Left cardiac atrium (tissue), 4 donors: ENCODE measurements at regions not wholly inside any gene's neighbourhood (a gene's known extent, or its start where the extent isn't known, plus 50 kb on each side); places are given as distances from the start of the nearest gene placed in this dataset.

Source experiments
- ATAC-seq, 2 donors: fragments of 200-7000 bp; cut with Tn5 transposase; one replicate each; pipeline ENCODE4 v1.9.1; 2020; ENCODE audit warnings: mild to moderate bottlenecking in 2 of 2, moderate library complexity in 2 of 2
- DNase-seq: peaks from one replicate; pipeline ENCODE4 v3.0.0-alpha.2; 2020
- intact Hi-C, 2 donors: fragments of 100-400 bp; cut with DNase I; formaldehyde crosslinking; loops; one replicate each; pipeline versions ENCODE4 v1.14.1 to v1.15.1; 2022 to 2023
- donor health status: DM: no; HTN: yes; CAD: no.
- donor health status: DM: no; HTN: yes; CAD: no; lungs with severe emphysema.
- donor health status: DM: yes; HTN: yes; CAD: no.
- donor health status: Dilated cardiomyopathy.

- ATAC-seq (no peak), DNase-seq (no peak)
- intact Hi-C loops, result no loop called here
These were observed 73.2 kb downstream of the SLC25A47 start for GRCh38 chr14:100396266-100396795.

- intact Hi-C loops, result no loop called here
- DNase-seq, result no peak
- ATAC-seq, result no peak
These were observed 73.9 kb downstream of the SLC25A47 start for GRCh38 chr14:100397005-100397404.

- no peak for ATAC-seq
These were observed 74.9 kb downstream of the SLC25A47 start for GRCh38 chr14:100398044-100398443.

GRCh38 chr14:100399052-100399849 is 76.1 kb downstream of the SLC25A47 start:
- intact Hi-C loops, result no loop called here
- no peak for DNase-seq
- no peak for ATAC-seq

More at GRCh38 chr14:100398044-100398443, 74.9 kb downstream of the SLC25A47 start:
- intact Hi-C loops, result no loop called here
- no peak for DNase-seq

- ATAC-seq (peak; percentile 41 to 50), DNase-seq (no peak)
- intact Hi-C loops, result no loop called here
These were observed 77.0 kb downstream of the SLC25A47 start for GRCh38 chr14:100400115-100400514.

- ATAC-seq (no peak), DNase-seq (no peak)
- intact Hi-C loops, result no loop called here
These were observed 78.0 kb downstream of the SLC25A47 start for GRCh38 chr14:100401031-100401692.

- ATAC-seq (no peak), DNase-seq (no peak)
- intact Hi-C loops, result no loop called here
These were observed 78.7 kb downstream of the SLC25A47 start for GRCh38 chr14:100401792-100402191.

- intact Hi-C loops, result no loop called here
- peak in 1 of 2 donors; percentile 55 for ATAC-seq
- no peak for DNase-seq
These were observed 79.5 kb downstream of the SLC25A47 start for GRCh38 chr14:100402631-100403030.

- DNase-seq (no peak), ATAC-seq (no peak)
- intact Hi-C loops, result no loop called here
These were observed 80.0 kb downstream of the SLC25A47 start for GRCh38 chr14:100403105-100403504.

GRCh38 chr14:100403802-100404365 is 80.7 kb downstream of the SLC25A47 start:
- ATAC-seq (no peak), DNase-seq (no peak)
- intact Hi-C loops, result no loop called here

GRCh38 chr14:100404419-100404818 is 81.3 kb downstream of the SLC25A47 start:
- intact Hi-C loops, result no loop called here
- DNase-seq (no peak), ATAC-seq (no peak)

GRCh38 chr14:100405760-100406455 is 82.8 kb downstream of the SLC25A47 start:
- DNase-seq (no peak), ATAC-seq (no peak)
- intact Hi-C loops, result no loop called here

GRCh38 chr14:100406505-100407131 is 83.5 kb downstream of the SLC25A47 start:
- ATAC-seq (peak; percentile 42 to 43), DNase-seq (no peak)
- intact Hi-C loops, result no loop called here

- ATAC-seq (no peak), DNase-seq (no peak)
- intact Hi-C loops, result no loop called here
These were observed 84.4 kb downstream of the SLC25A47 start for GRCh38 chr14:100407376-100408102.

- DNase-seq (no peak), ATAC-seq (no peak)
- intact Hi-C loops, result no loop called here
These were observed 85.3 kb downstream of the SLC25A47 start for GRCh38 chr14:100408350-100409002.

- DNase-seq (no peak), ATAC-seq (no peak)
- intact Hi-C loops, result no loop called here
These were observed 85.8 kb downstream of the SLC25A47 start for GRCh38 chr14:100409003-100409360.

GRCh38 chr14:100409651-100410050 is 86.5 kb downstream of the SLC25A47 start:
- intact Hi-C loops, result no loop called here
- DNase-seq (no peak), ATAC-seq (no peak)

- ATAC-seq (no peak), DNase-seq (no peak)
- intact Hi-C loops, result no loop called here
These were observed 87.0 kb downstream of the SLC25A47 start for GRCh38 chr14:100410056-100410565.
